HFF-Myc (cell line): ENCODE measurements at regions not wholly inside any gene's neighbourhood (a gene's known extent, or its start where the extent isn't known, plus 50 kb on each side); places are given as distances from the start of the nearest gene placed in this dataset.

Experiments
- DNase-seq: peaks from one replicate; pipeline ENCODE4 v3.0.0-alpha.2; 2011; ENCODE audit warnings: low read depth; ENCODE audit errors: extremely low read depth
- H3K4me3 ChIP-seq: replicated peaks from 2 replicates; pipeline ENCODE4 v1.5.1; 2011; ENCODE audit warnings: low read depth, mild to moderate bottlenecking, control low read depth, low read length
- CTCF ChIP-seq: IDR thresholded peaks from 2 replicates; pipeline ENCODE4 v1.5.1; 2012; ENCODE audit warnings: mild to moderate bottlenecking, low read depth, low read length, control low read depth; ENCODE audit errors: missing control alignments

GRCh38 chr19:30160426-30160825 is 211.8 kb upstream of the ZNF536 start:
- DNase-seq: no peak
- no peak overlapping the region for H3K4me3 ChIP-seq
- no peak for TF ChIP-seq CTCF

- DNase-seq: no peak
- TF ChIP-seq CTCF: no peak
- H3K4me3 ChIP-seq: no peak overlapping the region
Measured at GRCh38 chr19:30161021-30161655, 211.0 kb upstream of the ZNF536 start.

- DNase-seq: no peak
Measured at GRCh38 chr19:30161770-30162169, 210.4 kb upstream of the ZNF536 start.

GRCh38 chr19:30162718-30163117 is 209.5 kb upstream of the ZNF536 start:
- H3K4me3 ChIP-seq: no peak overlapping the region
- TF ChIP-seq CTCF: no peak
- no peak for DNase-seq

More at GRCh38 chr19:30161770-30162169, 210.4 kb upstream of the ZNF536 start:
- no peak for TF ChIP-seq CTCF
- no peak overlapping the region for H3K4me3 ChIP-seq

- DNase-seq: no peak
- TF ChIP-seq CTCF: no peak
- H3K4me3 ChIP-seq: no peak overlapping the region
Measured at GRCh38 chr19:30163663-30164062, 208.5 kb upstream of the ZNF536 start.

GRCh38 chr19:30165228-30165813 is 206.9 kb upstream of the ZNF536 start:
- H3K4me3 ChIP-seq: no peak overlapping the region
- TF ChIP-seq CTCF: no peak
- no peak for DNase-seq
